NOMO-1 treated with dmso at 0.1 percent for 144 hours (cell line): ENCODE measurements at regions not wholly inside any gene's neighbourhood (a gene's known extent, or its start where the extent isn't known, plus 50 kb on each side); places are given as distances from the start of the nearest gene placed in this dataset.

Experiments
- DNase-seq: peaks from one replicate; lab custom pipeline; 2025; ENCODE audit not compliant: unreplicated experiment; lab: John Stamatoyannopoulos, UW

DNA sequence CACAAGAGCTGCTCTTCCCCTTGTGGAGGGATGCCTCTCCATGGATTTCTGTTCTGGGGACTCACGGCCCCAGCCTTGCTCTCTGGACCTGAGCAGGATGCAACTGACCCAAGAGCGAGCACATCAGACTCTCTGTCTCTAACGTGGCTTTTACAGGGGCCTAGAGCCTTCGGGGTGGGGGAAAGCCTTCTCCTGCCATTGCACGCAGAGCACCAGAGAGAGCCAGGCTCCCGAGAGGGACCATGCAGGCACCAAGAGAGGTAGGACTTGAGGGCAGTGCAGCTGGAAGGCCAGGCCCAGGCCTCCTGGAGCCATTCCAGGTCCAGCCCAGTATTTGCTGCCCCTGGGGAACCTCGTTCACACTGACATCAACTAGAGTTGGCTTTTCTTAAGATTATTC lies 475.6 kb upstream of the MYT1L start:
- no peak for DNase-seq

DNA sequence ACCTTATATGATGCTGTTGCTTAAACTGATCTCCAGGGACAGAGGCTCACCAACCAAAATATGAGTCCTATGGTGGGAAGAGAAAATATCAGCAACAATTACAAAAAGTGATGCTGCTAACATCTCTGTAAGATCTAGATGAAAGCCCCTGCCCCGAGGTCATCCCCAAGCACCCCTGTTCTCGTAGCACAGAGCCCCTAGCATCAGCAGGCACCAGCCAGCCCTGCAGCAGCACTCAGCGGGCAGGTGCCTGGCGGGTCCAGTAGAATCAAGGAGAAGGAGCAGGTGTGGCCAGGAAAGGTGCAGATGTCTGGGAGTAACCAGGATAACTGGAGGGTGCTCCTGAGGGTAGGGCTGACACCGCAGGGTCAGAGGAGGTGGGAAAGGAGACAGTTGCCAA lies 474.2 kb upstream of the MYT1L start:
- DNase-seq = no peak

DNA sequence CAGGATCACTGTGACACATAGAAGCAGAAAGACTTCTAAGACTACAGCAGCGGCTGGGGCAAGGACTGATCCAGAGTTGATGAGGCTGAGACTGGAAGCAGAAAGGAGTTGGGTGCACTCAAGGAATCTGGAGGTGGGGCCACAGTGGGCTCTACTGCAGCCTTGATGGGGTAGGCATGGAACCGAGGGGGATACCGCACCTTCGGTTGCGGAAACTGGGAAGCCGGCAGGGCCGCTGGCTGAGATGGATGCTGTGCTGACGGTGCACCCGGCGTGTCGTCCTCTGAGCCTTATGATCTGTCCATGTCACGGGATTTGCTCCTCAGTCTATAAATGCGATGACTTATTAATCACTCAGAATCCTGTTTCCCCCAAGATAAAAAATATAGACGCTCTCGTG lies 473.5 kb upstream of the MYT1L start:
- DNase-seq = no peak

DNA sequence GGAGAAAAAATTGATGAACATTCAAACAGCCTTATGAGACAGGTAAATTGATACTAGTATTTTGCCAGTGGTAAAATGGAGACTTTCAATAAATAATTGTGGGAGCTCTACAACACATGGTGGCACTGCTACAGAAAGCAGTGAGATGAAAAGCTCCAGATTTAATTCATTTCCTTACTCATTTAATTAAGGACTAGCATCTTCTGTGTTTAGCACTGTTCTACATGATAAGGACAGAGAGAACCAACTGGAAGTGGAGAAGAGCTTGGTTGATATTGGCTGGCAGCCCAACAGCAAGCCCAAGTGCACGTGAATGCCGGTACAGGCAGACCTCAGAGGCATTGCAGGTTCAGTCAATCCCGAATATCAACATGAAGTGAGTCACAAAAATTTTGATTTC lies 470.4 kb upstream of the MYT1L start:
- no peak for DNase-seq

DNA sequence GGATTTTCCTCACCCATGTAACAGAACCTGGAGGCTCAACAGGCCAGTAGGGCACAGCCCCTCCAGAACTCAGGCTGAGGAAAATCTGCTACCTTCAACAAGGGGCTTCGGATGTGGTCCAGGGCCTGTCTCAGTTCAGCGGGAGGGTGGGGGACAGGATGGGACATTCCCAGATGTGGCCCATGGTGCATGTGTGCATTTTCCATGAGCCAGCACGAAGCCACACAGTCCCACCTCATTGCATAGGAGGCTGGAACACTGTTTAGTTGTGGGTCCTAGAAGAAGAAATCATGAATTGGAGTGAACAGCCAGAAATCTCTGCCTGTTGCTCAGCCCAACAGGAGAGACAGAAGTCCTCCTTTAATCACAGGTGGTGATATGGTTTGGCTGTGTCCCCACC lies 469.6 kb upstream of the MYT1L start:
- DNase-seq = no peak

DNA sequence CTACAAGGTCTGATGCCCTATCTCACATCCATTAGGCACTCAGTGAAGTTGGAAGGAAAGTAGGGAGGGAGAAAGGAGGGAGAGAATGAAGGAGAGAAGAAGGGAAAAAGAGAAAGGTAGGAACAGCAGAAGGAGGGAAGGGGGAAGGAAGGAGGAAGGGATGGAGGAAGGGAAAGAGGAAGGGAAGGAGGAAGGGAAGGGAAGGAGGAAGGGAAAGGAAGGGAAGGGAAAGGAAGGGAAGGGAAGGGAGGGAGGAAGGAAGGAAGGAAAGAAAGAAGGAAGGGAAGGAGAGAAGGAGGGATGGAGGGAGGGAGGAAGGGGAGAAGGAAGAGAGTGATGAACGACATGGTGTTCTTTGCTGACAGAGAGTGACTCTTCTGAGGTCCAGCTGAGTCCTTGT lies 468.9 kb upstream of the MYT1L start:
- DNase-seq = no peak

DNA sequence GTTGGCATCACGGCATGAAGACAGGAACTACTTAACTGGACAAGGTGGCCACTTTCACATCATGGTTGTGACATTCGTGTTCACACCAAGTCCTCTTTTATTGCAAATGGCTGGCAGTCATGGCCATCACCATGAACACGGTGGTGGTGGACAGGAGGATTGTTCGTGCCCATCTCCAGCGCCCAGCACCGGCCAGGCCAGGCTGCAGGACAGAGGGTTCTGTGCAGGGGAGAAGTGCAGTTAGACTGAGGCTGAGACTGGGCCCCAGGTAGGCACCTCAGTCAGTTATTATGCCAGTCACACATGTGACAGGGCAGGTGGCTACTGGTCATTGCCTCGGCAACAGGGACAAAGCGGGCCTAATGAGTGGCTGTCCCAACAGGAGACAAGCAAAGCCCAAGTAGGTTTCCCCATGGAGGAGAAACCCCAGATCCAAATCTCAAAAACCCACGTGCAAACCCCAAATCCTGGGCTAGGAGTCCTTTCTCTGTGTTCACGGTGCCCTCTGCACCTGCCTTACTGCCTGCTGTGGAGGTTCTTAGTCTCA lies 468.1 kb upstream of the MYT1L start:
- DNase-seq = no peak

DNA sequence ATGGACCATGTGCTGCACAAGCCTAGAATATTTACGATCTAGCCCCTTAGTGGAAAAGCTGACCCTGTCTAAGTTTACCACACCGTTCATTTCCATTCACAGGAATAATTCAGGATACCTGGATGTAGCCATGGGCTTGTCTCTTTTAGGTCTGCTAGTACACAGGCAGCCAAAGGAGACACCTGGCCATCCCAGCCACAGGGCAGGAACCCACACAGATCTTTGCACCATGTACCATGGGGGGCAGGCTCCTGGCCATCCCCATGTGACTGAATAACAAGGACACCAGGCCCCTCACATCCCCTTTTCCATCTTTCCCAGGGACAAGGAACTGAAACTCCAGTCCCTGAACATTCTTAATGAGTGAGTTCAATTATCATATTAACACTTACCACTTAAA lies 467.3 kb upstream of the MYT1L start:
- no peak for DNase-seq

DNA sequence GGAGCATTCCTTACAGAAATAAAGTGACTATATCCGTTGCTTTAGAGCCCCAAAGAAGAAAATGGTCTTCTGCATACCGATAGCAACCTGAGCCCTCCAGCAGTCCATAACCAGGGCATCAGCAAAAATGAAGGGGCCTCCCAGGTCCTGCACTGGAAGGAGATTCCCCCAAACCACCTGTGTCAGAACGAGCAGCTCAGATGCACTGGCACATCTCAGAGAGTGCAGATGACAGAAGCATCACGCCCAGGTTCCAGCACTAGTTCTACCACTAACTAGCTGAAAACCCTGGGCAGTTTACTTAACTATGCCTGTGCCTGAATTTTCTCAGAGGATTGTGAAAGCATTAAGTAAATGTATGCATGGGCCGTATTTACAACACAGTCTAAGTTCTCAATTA lies 466.7 kb upstream of the MYT1L start:
- DNase-seq = no peak

DNA sequence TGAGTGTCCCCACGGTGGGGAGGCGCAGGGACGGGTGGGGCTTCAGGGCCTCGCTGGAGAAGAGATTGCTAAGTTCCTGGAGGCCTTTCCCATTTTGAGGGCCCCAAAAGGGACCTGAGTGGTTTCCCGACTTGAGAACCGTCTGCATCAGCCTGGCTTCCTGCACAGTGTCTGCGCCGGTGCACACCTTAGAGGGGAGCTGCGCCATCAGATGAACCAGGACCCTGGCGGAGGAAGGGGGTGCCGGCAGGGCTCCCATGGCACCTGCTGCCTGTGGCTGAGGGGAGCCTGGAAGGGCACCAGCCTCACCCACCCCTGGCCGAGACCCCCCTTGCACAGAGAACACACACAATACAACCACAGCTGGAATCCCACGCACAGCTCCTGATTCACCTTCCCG lies 465.1 kb upstream of the MYT1L start:
- DNase-seq = no peak

DNA sequence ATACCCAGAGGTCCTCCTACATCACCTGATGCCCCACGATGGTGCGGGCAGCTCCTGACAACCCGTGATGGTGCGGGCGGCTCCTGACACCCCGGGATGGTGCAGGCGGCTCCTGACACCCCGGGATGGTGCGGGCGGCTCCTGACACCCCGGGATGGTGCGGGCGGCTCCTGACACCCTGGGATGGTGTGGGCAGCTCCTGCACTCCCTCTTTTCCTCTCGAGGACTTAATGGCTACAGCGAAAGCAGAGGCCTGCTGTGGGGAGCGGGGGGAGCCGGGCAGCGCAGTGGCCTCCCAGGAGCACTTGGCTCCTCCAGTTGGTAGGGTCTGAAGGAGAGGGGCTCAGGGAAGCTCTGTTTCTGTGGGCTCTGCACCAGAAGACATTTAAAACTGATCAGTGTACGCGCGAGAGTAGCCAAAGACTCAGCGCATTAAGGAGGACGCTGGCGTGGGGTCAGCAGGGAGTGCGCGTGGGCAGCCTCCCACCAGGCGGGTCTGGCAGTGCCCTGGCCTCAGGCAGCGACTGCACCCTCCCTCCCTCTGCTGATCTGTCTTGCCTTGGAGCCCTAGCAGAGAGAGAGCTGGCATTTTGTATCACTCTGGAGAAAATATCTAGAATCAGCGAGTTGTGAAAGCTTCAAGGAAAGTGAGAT lies 464.5 kb upstream of the MYT1L start:
- DNase-seq = no peak

DNA sequence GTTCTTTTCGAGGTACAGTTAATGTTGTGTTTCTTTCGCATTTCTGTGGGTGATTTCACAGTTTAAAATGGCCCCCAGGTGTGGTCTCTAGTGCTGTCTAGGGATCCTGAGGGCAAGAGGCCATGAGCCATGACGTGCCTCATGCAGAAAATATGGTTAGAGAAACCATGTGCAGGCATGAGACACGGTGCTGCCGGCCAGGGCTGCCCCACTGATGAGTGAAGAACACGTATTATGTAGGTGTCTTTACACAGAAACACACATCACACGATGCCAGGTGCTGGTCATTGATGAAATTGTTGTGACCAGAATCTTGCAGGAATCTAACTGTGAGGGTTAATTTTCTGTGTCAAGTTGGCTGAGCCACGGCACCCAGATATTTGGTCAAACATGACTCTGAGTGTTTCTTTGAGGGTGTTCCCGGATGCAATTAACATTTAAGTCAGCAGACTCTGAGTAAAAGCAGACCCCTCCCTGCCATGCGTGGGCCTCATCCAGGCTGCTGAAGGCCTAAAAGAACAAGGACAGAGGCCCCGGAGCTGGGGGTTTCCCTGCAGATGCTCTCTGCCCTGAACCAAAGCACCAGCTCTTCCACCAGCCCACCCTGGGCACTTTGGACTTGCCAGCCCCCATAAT lies 463.0 kb upstream of the MYT1L start:
- DNase-seq = no peak

DNA sequence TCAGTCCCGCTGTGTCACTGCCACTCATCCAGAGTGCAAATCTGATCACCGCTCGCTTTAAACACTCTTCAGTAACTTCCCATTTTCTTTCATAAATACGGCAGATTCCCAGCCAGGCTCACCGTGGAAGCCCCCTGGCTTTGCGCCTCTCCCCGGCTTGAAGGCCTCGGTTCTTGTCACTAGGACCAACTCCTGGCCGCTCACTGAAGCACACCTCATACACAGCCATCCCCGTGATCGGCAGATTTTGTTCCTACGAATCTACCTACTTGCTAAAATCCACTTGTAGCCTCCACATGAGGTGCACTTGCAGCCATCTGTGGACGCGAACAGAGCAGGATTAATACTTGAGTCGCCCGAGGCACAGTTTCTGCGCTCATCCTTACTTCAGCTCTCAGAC lies 462.4 kb upstream of the MYT1L start:
- no peak for DNase-seq

DNA sequence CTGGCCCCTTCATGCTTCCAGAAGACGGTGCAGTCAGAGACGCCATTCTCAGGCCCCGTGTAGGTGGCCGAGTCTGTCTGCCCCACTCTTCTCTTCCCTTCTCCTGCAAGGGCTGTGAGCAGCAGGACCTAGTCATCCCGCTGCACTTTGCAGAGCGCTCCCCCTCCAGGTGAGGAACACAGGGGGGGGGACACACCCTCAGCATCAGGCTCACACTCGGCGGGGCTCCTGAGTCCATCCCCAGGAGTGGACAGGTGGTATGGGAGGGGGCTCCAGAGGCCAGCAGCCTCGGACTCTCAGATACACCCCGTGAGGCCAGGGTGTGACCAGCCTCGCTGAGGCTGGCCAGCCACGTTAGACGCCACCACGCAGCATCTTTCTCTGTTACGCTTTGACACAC lies 460.5 kb upstream of the MYT1L start:
- no peak for DNase-seq

DNA sequence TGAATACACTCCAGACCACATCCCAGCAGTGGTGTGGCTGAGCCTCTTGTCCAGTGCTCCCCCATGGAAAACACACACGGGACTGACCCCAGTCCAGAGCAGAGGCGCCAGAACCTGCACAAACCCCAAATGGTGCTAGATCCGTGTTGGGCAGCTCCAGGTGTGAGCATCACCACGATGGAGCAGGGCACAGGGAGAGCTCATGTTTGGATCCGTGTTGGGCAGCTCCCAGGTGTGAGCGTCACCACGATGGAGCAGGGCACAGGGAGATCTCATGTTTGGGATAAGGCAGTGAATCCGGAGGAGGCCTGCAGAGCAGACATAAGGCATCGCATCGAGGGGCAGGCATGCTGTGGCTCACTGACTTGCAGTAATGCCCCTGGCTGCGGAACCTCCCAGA lies 460.0 kb upstream of the MYT1L start:
- DNase-seq = no peak

DNA sequence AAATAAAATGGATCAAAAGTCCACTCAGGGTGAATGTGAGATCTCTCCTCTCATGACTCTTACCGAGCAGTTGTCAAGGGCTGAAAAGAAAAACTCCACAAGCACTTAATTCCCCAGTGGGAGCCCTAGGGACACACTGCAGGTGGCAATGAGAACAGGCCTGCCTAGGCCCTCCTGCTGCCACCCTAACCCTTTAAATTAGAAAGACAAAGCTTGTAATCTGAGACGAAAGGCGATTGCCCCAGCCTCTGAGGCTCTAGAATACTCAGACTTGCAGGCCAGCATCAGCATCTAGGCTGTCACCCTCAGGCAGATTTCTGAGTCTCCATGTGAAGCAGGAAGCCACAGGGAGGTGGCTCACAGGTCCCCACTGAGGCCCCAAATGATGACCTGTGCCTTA lies 457.0 kb upstream of the MYT1L start:
- DNase-seq = no peak

DNA sequence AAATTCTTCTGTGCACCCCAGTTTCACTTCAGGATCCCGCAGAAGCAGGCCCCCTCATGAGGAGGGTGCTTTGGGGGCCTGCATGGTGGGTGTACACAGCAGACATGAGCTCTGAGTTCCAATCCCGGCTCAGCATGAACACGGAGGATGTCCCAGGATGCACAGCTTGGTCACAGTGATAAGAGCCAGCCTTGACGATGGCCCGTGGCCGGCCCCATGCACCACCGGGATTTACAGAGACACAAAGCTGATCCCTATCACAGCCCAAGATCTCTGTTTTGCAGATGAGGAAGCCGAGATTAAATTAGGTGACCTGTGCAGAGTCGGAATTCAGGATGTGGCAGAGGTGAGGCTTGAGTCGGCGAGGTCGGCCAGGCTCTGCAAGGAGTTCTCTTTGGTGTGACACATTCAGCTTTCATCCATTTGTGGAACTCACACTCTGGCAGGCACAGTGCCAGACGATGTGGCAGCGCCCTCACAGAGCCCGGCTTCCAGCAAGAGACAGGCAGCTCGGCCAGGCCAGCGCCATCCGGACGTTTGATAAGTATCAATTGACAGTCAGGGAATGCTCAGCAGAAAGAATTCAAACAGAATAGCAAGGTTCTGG lies 456.3 kb upstream of the MYT1L start:
- DNase-seq = no peak

DNA sequence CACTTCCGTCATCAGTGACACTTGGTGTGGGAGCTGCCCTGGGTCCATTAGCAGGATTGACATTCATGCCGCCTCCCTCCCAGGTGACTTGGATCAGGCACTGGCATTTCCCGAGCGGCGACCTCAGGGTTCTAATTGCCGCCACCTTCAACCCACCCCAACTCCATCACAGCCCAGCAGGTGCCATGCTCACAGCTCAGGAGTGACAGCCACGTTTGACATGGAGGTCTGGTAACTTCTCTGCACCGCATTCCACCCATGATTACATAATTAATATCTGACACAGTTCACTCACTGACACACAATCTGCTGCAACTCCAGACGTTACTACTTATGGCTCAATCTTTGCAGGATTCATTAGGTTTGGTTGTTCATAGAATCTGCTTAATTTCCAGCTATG lies 450.9 kb upstream of the MYT1L start:
- no peak for DNase-seq

DNA sequence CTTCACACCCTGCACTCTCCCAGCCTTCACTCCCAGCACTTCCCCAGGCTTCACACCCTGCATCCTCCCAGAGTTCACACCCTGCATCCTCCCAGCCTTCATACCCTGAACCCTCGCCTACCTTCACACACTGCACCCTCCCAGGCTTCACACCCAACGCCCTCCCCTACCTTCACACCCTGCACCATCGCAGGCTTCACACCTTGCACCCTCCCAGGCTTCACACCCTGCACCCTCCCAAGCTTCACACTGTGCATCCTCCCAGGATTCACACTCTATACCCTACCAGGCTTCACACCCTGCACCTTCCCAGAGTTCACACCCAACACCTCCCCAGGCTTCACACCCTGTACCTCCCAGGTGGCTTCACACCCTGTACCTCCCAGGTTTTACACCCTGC lies 448.7 kb upstream of the MYT1L start:
- no peak for DNase-seq

DNA sequence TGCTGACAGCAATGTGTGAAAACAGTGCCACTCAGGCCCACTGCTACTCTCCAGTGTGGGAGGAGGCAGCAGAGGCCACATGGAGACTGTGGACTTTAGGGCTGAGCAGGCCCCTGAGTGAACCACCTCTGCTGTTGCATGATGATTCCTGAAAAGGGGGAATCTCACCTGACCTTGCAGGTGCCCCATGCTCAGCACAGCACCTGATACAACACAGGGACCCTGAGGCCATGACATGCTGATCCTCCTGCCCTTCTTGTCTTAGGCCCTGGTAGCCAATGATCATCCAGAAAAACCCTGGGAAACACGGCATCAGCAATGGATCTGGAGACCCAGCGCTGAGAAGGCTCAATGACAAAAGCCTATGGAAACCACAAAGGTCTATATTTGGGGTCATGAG lies 446.8 kb upstream of the MYT1L start:
- no peak for DNase-seq

DNA sequence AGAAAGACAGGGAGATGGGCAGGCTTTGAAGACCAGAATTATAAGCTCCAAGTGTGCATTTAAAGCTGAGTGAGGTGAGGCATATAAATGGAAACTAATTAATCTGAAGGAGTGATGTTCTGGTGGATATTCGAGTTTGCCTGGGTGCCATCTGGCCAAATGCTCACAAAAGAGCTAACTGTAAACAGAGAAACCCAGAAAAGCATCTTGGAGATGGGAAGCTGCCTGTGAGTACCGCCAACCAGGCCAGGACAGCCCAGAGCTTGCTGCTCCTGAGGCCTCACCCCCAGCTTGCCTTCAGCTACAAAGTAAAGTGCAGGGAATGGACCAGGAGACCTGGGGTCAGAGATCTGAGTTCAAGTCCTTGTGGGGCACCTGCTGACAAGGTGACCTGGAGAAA lies 446.1 kb upstream of the MYT1L start:
- DNase-seq = no peak

DNA sequence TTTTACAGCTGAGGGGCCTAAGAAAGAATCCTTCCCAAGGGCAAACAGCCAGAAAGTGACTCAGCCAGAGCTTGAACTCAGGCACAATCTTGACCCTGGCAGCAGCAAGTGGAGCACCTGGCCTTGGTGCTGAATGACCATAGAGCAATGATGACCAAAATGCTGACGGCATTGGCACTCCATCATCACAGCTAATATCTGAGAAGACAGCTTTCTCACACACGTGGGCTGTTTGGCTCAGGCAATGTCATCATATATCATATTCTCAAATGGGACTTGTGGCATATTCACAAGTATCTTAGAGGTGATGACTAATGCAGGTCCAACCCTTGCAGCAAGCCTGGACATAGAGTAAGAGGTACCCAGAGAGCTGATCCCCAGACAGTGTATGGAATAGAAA lies 443.9 kb upstream of the MYT1L start:
- no peak for DNase-seq

DNA sequence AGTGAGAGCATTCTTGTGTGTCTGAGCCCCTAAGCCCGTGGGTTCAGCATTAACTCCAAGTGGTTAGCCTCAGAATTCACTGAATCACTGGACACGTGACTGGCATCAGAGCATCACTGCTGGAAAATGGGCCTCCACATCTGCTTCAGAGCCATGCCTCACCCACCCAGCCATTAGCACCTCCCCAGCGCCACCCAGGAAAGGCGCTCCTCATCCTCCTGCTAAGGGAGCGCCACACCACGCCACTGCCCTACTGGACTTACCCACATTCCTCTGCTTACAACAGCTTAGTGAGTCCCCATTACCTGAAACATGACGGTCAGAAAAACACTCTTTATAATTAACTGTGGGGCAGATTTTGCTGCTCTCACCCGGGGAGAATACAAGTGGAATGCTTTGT lies 442.6 kb upstream of the MYT1L start:
- no peak for DNase-seq
